SK-N-SH treated with all-trans-retinoic acid at 6 μM for 48 hours (cell line): ENCODE measurements at regions not wholly inside any gene's neighbourhood (a gene's known extent, or its start where the extent isn't known, plus 50 kb on each side); places are given as distances from the start of the nearest gene placed in this dataset.

Experiments used
- ISL1 ChIP-seq: fragments of 250-450 bp; sonication (Bioruptor Pico); IDR thresholded peaks from 2 replicates; pipeline ENCODE4 v2.1.2; 2022; ENCODE audit warnings: mild to moderate bottlenecking, moderate library complexity
- OSR1 ChIP-seq: fragments of 250-450 bp; sonication (Bioruptor Pico); IDR thresholded peaks from 2 replicates; pipeline ENCODE4 v1.8.0; 2022; ENCODE audit warnings: moderate library complexity, mild to moderate bottlenecking, inconsistent platforms
- RARB ChIP-seq: fragments of 250-450 bp; sonication (Bioruptor Pico); IDR thresholded peaks from 2 replicates; pipeline ENCODE4 v1.8.0; 2021; ENCODE audit warnings: mild to moderate bottlenecking, moderate library complexity
- SNAI2 ChIP-seq: fragments of 250-450 bp; sonication (Bioruptor Pico); IDR thresholded peaks from 2 replicates; pipeline ENCODE4 v1.5.0; 2020; ENCODE audit warnings: mild to moderate bottlenecking, moderate library complexity
- TOX ChIP-seq: fragments of 250-450 bp; sonication (Bioruptor Pico); IDR thresholded peaks from 2 replicates; pipeline ENCODE4 v1.8.0; 2021; ENCODE audit warnings: mild to moderate bottlenecking, moderate library complexity, borderline replicate concordance
- ZFP3 ChIP-seq: fragments of 250-450 bp; sonication (Bioruptor Pico); IDR thresholded peaks from 2 replicates; pipeline ENCODE4 v1.5.0; 2020; ENCODE audit warnings: mild to moderate bottlenecking, moderate library complexity
- ZNF565 ChIP-seq: fragments of 450-650 bp; formaldehyde crosslinking; conservative IDR thresholded peaks from 2 replicates; pipeline ENCODE4 v1.5.0; 2020; ENCODE audit warnings: low read depth, mild to moderate bottlenecking, moderate library complexity
- TF ChIP-seq, protein P1 (sequence below): fragments of 250-450 bp; sonication (Bioruptor Pico); IDR thresholded peaks from 2 replicates; pipeline ENCODE4 v1.5.0; 2020; ENCODE audit warnings: mild to moderate bottlenecking, moderate library complexity
- TF ChIP-seq, protein P2 (sequence below): fragments of 250-450 bp; sonication (Bioruptor Pico); IDR thresholded peaks from 2 replicates; pipeline ENCODE4 v1.8.0; 2020; ENCODE audit warnings: mild to moderate bottlenecking, moderate library complexity, borderline replicate concordance

DNA sequence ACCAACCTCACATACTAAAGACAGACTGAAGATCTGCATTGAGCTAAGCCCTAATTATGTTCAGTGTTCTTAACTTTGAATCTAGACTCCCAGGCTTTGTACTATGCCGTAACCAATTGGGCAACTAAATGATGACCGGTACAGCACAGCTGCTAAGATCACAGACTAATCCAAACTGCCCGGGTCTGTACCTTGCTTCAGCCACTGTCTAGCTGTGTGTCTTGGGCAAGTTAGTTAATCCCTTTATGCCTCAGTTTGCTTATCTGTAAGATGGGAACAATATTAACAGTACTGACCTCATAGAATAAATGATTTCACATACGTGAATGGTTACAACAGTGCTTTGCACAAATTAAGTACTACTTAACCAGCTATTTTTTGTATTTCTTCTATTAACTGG lies 205.8 kb upstream of the NFE2L3 start:
- TF ChIP-seq RARB (no peak), SNAI2 (CRISPR knock-in tag) (no peak), OSR1 (CRISPR knock-in tag) (no peak), ZFP3 (no peak), ZNF565 (CRISPR knock-in tag) (no peak), TOX (CRISPR knock-in tag) (no peak), ISL1 (CRISPR knock-in tag) (no peak)
- TF ChIP-seq, protein P1, sequence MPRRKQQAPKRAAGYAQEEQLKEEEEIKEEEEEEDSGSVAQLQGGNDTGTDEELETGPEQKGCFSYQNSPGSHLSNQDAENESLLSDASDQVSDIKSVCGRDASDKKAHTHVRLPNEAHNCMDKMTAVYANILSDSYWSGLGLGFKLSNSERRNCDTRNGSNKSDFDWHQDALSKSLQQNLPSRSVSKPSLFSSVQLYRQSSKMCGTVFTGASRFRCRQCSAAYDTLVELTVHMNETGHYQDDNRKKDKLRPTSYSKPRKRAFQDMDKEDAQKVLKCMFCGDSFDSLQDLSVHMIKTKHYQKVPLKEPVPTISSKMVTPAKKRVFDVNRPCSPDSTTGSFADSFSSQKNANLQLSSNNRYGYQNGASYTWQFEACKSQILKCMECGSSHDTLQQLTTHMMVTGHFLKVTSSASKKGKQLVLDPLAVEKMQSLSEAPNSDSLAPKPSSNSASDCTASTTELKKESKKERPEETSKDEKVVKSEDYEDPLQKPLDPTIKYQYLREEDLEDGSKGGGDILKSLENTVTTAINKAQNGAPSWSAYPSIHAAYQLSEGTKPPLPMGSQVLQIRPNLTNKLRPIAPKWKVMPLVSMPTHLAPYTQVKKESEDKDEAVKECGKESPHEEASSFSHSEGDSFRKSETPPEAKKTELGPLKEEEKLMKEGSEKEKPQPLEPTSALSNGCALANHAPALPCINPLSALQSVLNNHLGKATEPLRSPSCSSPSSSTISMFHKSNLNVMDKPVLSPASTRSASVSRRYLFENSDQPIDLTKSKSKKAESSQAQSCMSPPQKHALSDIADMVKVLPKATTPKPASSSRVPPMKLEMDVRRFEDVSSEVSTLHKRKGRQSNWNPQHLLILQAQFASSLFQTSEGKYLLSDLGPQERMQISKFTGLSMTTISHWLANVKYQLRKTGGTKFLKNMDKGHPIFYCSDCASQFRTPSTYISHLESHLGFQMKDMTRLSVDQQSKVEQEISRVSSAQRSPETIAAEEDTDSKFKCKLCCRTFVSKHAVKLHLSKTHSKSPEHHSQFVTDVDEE (CRISPR knock-in tag) = no peak
- TF ChIP-seq, protein P2, sequence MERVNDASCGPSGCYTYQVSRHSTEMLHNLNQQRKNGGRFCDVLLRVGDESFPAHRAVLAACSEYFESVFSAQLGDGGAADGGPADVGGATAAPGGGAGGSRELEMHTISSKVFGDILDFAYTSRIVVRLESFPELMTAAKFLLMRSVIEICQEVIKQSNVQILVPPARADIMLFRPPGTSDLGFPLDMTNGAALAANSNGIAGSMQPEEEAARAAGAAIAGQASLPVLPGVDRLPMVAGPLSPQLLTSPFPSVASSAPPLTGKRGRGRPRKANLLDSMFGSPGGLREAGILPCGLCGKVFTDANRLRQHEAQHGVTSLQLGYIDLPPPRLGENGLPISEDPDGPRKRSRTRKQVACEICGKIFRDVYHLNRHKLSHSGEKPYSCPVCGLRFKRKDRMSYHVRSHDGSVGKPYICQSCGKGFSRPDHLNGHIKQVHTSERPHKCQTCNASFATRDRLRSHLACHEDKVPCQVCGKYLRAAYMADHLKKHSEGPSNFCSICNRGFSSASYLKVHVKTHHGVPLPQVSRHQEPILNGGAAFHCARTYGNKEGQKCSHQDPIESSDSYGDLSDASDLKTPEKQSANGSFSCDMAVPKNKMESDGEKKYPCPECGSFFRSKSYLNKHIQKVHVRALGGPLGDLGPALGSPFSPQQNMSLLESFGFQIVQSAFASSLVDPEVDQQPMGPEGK = no peak
